ENCODE measurements at regions not wholly inside any gene's neighbourhood (a gene's known extent, or its start where the extent isn't known, plus 50 kb on each side); places are given as distances from the start of the nearest gene placed in this dataset.

DNA sequence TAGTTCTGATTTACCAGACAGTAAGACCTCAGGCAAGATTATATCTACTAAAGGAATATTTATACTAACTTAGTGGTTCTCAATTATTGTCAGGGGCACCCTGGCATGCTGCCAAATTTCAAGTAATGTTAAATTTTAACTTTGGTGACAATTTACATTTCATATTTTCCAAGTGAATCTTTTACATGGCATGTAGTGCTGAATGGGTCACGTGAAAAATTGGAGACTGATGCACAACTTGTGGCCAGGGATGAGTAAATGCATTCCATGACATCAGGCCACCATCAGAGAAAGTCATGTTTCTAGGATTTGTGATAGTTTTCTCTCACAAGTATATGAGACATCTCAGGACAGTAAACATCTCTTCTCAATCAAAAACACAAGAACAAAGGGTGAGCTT, 202.6 kb upstream of the SOX21 start:
- TF ChIP-seq KAT7 (CRISPR knock-in tag; IDR thresholded peaks at IDR 0.05; ENCODE audit: borderline replicate concordance): no peak
- no peak for TF ChIP-seq CTCF (IDR thresholded peaks at IDR 0.05)
- TF ChIP-seq, protein P1, sequence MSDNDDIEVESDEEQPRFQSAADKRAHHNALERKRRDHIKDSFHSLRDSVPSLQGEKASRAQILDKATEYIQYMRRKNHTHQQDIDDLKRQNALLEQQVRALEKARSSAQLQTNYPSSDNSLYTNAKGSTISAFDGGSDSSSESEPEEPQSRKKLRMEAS (CRISPR knock-in tag; IDR thresholded peaks at IDR 0.05): no peak
- no peak for TF ChIP-seq SP1 (CRISPR knock-in tag; conservative IDR thresholded peaks at IDR 0.05)
- TF ChIP-seq, protein P2, sequence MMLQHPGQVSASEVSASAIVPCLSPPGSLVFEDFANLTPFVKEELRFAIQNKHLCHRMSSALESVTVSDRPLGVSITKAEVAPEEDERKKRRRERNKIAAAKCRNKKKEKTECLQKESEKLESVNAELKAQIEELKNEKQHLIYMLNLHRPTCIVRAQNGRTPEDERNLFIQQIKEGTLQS (CRISPR knock-in tag; conservative IDR thresholded peaks at IDR 0.05): no peak
- no peak for TF ChIP-seq ATF6 (CRISPR knock-in tag; IDR thresholded peaks at IDR 0.05)
